HG02938 (cell line): ENCODE measurements at regions not wholly inside any gene's neighbourhood (a gene's known extent, or its start where the extent isn't known, plus 50 kb on each side); places are given as distances from the start of the nearest gene placed in this dataset.
"Not testable (repeated sequence)": the region's sequence is repeated elsewhere in the genome, so short reads cannot be mapped to it uniquely, and the experiment has no call there.

Experiments used
- ATAC-seq: cut with Tn5 transposase; IDR thresholded peaks from one replicate; pipeline ENCODE4 v1.9.1; 2021; ENCODE audit warnings: mild to moderate bottlenecking, moderate library complexity; ENCODE audit not compliant: unreplicated experiment

- no peak for ATAC-seq
Observed at GRCh38 chr14:55766071-55766470, 186.1 kb downstream of the KTN1 start.

DNA sequence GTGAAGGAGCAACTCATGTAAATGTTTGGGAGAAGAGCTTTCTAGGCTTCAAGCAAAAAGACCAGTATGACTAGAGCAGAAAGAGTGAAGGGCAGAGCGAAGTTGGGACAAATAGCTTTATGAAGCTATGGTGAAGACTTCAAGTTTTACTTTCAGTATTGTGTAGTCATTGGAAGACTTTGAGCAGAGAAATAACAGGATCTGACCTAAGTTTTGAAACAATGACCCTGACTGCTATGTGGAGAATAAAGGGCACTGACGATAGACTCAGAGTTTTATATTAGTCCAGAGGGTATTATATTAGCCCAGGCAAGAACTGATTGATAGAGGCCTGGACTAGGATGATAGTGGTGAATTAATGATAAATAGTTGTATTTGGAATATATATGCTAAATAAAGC, 187.3 kb downstream of the KTN1 start:
- ATAC-seq, result no peak

DNA sequence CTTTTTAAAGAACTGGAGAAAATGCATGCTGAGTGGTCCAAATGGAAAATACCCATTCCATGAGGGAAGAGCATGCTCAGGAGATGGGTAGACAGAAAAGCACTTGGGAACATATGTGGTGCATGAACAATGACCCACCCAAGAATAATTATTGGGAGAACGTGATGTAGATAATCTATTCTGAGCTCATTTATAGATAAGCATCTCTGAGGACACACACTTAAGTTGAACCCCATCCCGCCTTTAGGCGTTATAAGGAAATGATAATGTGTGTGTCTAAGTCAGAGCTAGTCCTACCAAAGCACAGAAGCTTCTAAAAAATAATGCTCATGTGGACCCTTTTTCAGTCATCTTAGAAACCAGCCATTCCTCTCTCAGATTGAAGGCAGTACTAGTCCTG, 189.9 kb downstream of the KTN1 start:
- ATAC-seq, result no peak

- no peak for ATAC-seq
Observed at GRCh38 chr14:55771242-55771981, 191.4 kb downstream of the KTN1 start.

- ATAC-seq, result no peak
Observed at GRCh38 chr14:55772486-55772885, 192.5 kb downstream of the KTN1 start.

GRCh38 chr14:55773312-55773711, 193.3 kb downstream of the KTN1 start:
- no peak for ATAC-seq

DNA sequence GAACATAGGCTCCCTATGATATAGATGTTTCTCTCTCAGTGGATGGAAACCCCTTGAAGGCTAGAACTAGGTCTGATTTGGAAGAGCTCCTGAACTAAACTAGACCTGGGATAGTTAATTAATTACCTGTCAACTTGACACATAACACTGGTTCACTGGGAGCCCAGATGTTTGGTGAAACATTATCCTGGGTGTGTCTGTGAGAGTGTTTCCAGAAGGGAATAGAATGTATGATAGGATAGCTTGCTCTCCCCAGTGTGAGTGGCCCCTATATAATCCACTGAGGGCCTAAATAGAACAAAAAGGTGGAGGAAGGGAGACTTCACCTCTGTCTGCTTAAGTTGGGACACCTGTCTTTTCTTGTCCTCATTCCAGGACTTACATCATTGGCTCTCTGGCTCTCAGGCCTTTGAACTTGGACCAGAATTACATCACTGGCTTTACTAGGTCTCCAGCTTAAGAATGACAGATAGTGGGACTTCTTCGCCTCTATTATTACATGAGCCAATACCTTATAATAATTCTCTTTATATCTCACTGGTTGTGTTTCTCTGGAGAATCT, 194.1 kb downstream of the KTN1 start:
- ATAC-seq, result no peak

- ATAC-seq, result no peak
Observed at GRCh38 chr14:55777877-55778276, 197.9 kb downstream of the KTN1 start.

GRCh38 chr14:55780156-55780946, 200.3 kb downstream of the KTN1 start:
- ATAC-seq, result no peak

DNA sequence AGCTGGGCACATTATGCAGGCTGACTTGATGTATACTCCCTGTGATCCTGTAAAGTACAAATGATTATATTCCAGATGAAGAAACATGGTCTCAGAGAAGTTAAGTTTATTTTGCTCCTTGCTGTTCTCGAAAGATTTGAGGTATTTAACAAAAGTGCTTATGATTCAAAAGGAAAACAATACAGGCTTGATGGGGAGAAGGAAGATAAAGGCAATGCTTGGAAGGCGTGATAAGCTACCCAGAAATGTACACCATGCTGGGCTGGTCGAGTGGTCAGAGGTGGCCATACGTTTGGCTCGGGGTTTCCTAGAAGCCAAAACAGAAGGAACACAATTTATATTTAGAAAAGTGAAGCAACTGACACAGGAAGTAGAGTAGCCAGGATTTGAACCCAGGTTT, 201.0 kb downstream of the KTN1 start:
- no peak for ATAC-seq

DNA sequence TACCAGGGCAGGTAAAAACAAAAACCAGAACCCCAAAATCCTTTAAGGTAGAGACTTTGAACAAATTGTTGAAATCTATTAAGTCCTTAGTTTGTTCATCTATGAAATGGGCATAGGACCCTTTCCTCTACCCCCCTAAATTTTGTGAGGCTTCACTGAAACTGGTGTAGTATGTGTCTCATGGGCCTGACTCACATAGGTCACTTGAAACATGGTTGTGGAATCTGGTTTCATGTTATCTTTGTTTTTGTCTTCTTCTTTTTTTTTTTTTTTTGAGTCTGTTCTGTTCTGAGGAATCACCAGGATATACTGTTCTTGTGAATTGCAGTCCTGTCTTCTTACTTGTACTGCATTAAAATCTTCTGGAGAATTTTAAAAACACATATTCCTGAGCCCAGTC, 202.2 kb downstream of the KTN1 start:
- ATAC-seq, result no peak

- ATAC-seq, result no peak
Observed at GRCh38 chr14:55789406-55789805, 209.4 kb downstream of the KTN1 start.

- ATAC-seq, result no peak
Observed at GRCh38 chr14:55794655-55795595, 214.9 kb downstream of the KTN1 start.

- not testable (repeated sequence) for ATAC-seq
Observed at GRCh38 chr14:55796513-55796912, 216.5 kb downstream of the KTN1 start.

DNA sequence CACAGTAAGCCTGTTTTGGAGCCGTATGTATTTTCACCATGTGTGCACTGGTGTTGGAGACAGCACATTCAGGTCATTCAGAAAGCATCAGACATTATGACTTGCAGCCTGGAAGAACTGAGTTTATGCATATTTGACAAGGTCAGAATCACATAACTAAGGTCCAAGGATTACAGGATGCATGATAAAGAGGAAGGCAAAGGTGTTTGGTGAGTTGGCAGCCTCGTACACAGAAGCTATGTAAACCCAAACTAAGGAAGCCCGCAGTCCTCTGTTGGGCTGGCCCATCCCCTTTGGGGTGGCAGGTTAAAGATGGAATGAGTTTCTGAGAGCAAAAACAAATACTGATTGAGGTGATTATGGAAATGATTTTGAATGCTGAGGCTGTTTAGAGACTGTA, 218.4 kb downstream of the KTN1 start:
- ATAC-seq, result no peak

DNA sequence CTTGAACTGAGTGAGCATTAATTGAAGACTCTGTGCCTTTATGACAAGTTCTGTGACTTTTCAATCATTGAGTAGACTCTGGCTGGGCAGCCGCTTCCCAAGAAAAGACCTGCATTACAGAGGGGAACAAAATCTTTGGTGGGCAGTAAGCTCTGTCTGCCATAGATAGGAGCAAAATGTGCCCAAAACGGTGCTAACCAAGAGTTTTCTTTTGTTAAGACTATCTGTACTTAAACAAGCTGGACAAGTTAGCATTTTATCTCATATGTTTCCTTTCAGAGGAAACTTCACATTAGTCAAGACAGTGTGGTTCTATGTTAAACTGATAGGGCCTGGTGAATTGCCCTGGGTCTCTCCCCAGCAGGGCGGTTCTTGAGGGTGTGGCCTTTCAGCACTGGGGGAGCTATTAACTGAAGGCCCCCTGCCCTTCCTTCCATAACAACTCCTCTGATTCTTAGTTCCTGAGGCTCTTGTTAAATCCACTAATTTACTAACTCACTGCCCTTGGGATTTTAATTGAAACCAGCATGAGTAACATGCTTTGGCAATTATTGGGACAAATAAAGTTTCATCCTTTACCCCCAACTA, 219.6 kb downstream of the KTN1 start:
- no peak for ATAC-seq

DNA sequence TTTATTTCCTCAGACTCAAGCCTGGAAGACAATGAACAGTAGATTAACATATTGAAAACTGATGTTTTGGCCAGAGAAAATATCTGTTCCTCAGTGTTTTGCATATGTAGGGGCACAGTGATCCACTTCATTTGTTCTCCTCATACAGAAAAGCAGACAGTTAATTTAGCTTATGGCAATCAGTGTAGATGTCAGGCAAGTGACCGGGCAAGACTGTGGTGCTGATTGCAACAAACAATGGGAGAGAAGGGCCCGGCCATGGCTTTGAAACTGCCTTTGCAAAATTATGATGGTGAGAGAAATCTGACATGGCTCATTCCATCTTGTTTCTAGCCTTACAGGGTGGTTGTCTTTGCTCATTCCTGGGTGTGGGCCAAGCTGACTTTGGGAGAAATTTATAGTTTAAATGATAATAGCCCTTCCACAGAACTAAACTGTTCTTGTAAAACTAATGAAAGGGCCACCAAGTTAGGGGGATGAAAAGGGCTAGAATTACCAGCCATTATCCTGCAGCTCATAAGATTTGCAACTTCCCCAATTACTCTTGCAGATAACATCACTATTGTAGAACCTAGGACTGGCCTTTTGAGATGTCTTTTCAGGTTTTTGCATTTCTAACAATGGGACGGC, 220.3 kb downstream of the KTN1 start:
- ATAC-seq, result no peak

DNA sequence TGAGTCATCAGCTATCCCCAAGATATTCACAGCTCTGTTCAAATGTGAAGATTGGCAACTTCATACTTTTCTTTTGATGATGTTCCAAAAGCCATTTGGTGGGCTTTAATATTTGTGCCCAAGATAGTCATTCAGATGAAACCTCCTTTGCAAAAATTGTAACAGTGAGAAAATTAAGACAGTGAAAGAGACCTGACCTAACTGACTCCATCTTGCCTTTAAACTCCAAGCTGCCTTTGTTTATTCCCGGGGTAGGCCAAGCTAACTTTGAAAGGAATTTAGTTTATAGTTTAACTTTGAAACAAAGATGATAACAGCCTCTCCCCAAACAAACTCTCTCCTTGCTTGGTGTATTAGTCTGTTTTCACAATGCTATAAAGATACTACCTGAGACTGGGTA, 221.1 kb downstream of the KTN1 start:
- ATAC-seq, result no peak

GRCh38 chr14:55802986-55803872, 223.2 kb downstream of the KTN1 start:
- ATAC-seq, result no peak
